Neural crest cell (in vitro differentiated cells): ENCODE measurements at regions not wholly inside any gene's neighbourhood (a gene's known extent, or its start where the extent isn't known, plus 50 kb on each side); places are given as distances from the start of the nearest gene placed in this dataset.

Source experiments
- DNase-seq: peaks from one replicate; pipeline ENCODE4 v3.0.0; 2021; ENCODE audit warnings: low read depth, mixed read lengths, low spot score
- H3K27ac Mint-ChIP-seq: one replicate; pipeline ENCODE4 v1.8.0; 2021; ENCODE audit warnings: mild to moderate bottlenecking, mixed read lengths; ENCODE audit not compliant: unreplicated experiment
- H3K27me3 Mint-ChIP-seq: 2 replicates; pipeline ENCODE4 v1.8.0; 2021; ENCODE audit warnings: low read depth, mild to moderate bottlenecking, mixed read lengths
- H3K36me3 Mint-ChIP-seq: 2 replicates; pipeline ENCODE4 v1.8.0; 2021; ENCODE audit warnings: low read depth, mild to moderate bottlenecking, mixed read lengths
- H3K4me1 Mint-ChIP-seq: 2 replicates; pipeline ENCODE4 v1.8.0; 2021; ENCODE audit warnings: mixed read lengths
- H3K4me3 Mint-ChIP-seq: one replicate; pipeline ENCODE4 v1.8.0; 2021; ENCODE audit warnings: mild to moderate bottlenecking, mixed read lengths
- H3K9me3 Mint-ChIP-seq: 2 replicates; pipeline ENCODE4 v1.8.0; 2021; ENCODE audit warnings: mixed read lengths
- CTCF ChIP-seq: fragments of 200-600 bp; sonication (generic); conservative IDR thresholded peaks from 2 replicates; pipeline ENCODE4 v1.5.0; 2021; ENCODE audit warnings: antibody characterized with exemption, mild to moderate bottlenecking

- H3K9me3 Mint-ChIP-seq: no peaks in the 10 kb centered on the region
- H3K4me1 Mint-ChIP-seq: no peaks in the 10 kb centered on the region
- H3K4me3 Mint-ChIP-seq: no peak overlapping the region
- no peaks in the 10 kb centered on the region for H3K27me3 Mint-ChIP-seq
- TF ChIP-seq CTCF: no peak
- DNase-seq: no peak
- H3K36me3 Mint-ChIP-seq: no peaks in the 10 kb centered on the region
- no peak overlapping the region for H3K27ac Mint-ChIP-seq
These were observed 268.0 kb downstream of the GPD2 start for GRCh38 chr2:156704132-156704531.

GRCh38 chr2:156704617-156705016, 268.4 kb downstream of the GPD2 start:
- H3K27me3 Mint-ChIP-seq: no peaks in the 10 kb centered on the region
- H3K4me1 Mint-ChIP-seq: no peaks in the 10 kb centered on the region
- no peak overlapping the region for H3K4me3 Mint-ChIP-seq
- no peak for TF ChIP-seq CTCF
- H3K9me3 Mint-ChIP-seq: no peaks in the 10 kb centered on the region
- H3K27ac Mint-ChIP-seq: no peak overlapping the region
- no peaks in the 10 kb centered on the region for H3K36me3 Mint-ChIP-seq
- no peak for DNase-seq

- Mint-ChIP-seq H3K4me3 (no peak overlapping the region), H3K27ac (no peak overlapping the region), H3K27me3 (no peaks in the 10 kb centered on the region), H3K4me1 (no peaks in the 10 kb centered on the region), H3K9me3 (peaks cover 3% of the 10 kb centered on the region), H3K36me3 (no peaks in the 10 kb centered on the region)
- DNase-seq: no peak
- TF ChIP-seq CTCF: no peak
These were observed 270.4 kb downstream of the GPD2 start for GRCh38 chr2:156706576-156706975.

GRCh38 chr2:156708051-156708450, 271.9 kb downstream of the GPD2 start:
- no peaks in the 10 kb centered on the region for H3K36me3 Mint-ChIP-seq
- H3K4me1 Mint-ChIP-seq: no peaks in the 10 kb centered on the region
- no peaks in the 10 kb centered on the region for H3K27me3 Mint-ChIP-seq
- H3K9me3 Mint-ChIP-seq: peaks cover 3% of the 10 kb centered on the region
- no peak overlapping the region for H3K4me3 Mint-ChIP-seq
- no peak overlapping the region for H3K27ac Mint-ChIP-seq
- DNase-seq: no peak
- TF ChIP-seq CTCF: no peak

GRCh38 chr2:156709091-156709490, 272.9 kb downstream of the GPD2 start:
- DNase-seq: no peak
- H3K27ac Mint-ChIP-seq: no peak overlapping the region
- no peaks in the 10 kb centered on the region for H3K4me1 Mint-ChIP-seq
- no peaks in the 10 kb centered on the region for H3K36me3 Mint-ChIP-seq
- no peak for TF ChIP-seq CTCF
- no peak overlapping the region for H3K4me3 Mint-ChIP-seq
- H3K27me3 Mint-ChIP-seq: no peaks in the 10 kb centered on the region
- H3K9me3 Mint-ChIP-seq: peaks cover 3% of the 10 kb centered on the region

- Mint-ChIP-seq H3K27me3 (no peaks in the 10 kb centered on the region), H3K4me3 (no peak overlapping the region), H3K4me1 (no peaks in the 10 kb centered on the region), H3K36me3 (no peaks in the 10 kb centered on the region), H3K27ac (no peak overlapping the region), H3K9me3 (peaks cover 3% of the 10 kb centered on the region)
- no peak for TF ChIP-seq CTCF
- DNase-seq: no peak
These were observed 282.9 kb downstream of the GPD2 start for GRCh38 chr2:156719036-156719435.
